Gastrocnemius medialis (tissue), 4 donors: ENCODE measurements at regions not wholly inside any gene's neighbourhood (a gene's known extent, or its start where the extent isn't known, plus 50 kb on each side); places are given as distances from the start of the nearest gene placed in this dataset.

ENCODE experiments used
- POLR2A ChIP-seq, 2 donors: fragments of 450-650 bp; IDR thresholded peaks; one replicate each; pipeline ENCODE4 v1.6.1; 2017; ENCODE audit warnings: antibody characterized with exemption in 2 of 2, mild to moderate bottlenecking in 2 of 2, moderate library complexity in 2 of 2
- TF ChIP-seq, protein P1 (sequence below), 5 experiments: fragments of 450-650 bp in 3 of 5; fragments of 200-600 bp in 2 of 5; sonication (generic) in 2 of 5; IDR thresholded peaks in 4 of 5; conservative IDR thresholded peaks in 1 of 5; 1 replicate in 4 of 5; 2 replicates in 1 of 5; pipeline ENCODE4 v1.5.1; 2016 to 2019; ENCODE audit warnings: antibody characterized with exemption in 5 of 5, mild to moderate bottlenecking in 3 of 5, moderate library complexity in 3 of 5

GRCh38 chr14:89617481-89618329 lies 200.7 kb upstream of the FOXN3 start:
- TF ChIP-seq, protein P1, sequence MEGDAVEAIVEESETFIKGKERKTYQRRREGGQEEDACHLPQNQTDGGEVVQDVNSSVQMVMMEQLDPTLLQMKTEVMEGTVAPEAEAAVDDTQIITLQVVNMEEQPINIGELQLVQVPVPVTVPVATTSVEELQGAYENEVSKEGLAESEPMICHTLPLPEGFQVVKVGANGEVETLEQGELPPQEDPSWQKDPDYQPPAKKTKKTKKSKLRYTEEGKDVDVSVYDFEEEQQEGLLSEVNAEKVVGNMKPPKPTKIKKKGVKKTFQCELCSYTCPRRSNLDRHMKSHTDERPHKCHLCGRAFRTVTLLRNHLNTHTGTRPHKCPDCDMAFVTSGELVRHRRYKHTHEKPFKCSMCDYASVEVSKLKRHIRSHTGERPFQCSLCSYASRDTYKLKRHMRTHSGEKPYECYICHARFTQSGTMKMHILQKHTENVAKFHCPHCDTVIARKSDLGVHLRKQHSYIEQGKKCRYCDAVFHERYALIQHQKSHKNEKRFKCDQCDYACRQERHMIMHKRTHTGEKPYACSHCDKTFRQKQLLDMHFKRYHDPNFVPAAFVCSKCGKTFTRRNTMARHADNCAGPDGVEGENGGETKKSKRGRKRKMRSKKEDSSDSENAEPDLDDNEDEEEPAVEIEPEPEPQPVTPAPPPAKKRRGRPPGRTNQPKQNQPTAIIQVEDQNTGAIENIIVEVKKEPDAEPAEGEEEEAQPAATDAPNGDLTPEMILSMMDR (IDR thresholded peaks at IDR 0.05 in 4 of 5, conservative IDR thresholded peaks at IDR 0.05 in 1 of 5): no peak
- TF ChIP-seq POLR2A (IDR thresholded peaks at IDR 0.05): peak in 1 of 2 donors; percentile 48
